ENCODE measurements at regions not wholly inside any gene's neighbourhood (a gene's known extent, or its start where the extent isn't known, plus 50 kb on each side); places are given as distances from the start of the nearest gene placed in this dataset.
A peak's percentile ranks its signal among the peaks of the same experiment; 100 is the strongest.

- Histone ChIP-seq H3K4me2 (ENCODE audit: low read length) (no peak overlapping the region), H3K27me3 (ENCODE audit: insufficient read depth, low read length) (no peaks in the 10 kb centered on the region), H3K4me3 (ENCODE audit: insufficient read depth, low read depth, low read length) (no peak overlapping the region), H3K79me2 (ENCODE audit: insufficient read depth, low read length) (no peaks in the 10 kb centered on the region), H3K9me3 (ENCODE audit: insufficient read depth, low read depth, low read length) (peaks cover 21% of the 10 kb centered on the region), H4K20me1 (ENCODE audit: insufficient read depth, low read length) (no peaks in the 10 kb centered on the region), H3K27ac (ENCODE audit: low read depth, low read length) (no peak overlapping the region), H3K36me3 (ENCODE audit: insufficient read depth, low read length) (no peaks in the 10 kb centered on the region), H2AFZ (ENCODE audit: low read depth, low read length) (no peak overlapping the region), H3K9ac (ENCODE audit: low read length) (no peak overlapping the region), H3K4me1 (ENCODE audit: insufficient read depth, low read length) (no peaks in the 10 kb centered on the region)
- FAIRE-seq, result no peak
- no peak for DNase-seq (ENCODE audit: low read depth)
- no peak for TF ChIP-seq EZH2 (IDR thresholded peaks at IDR 0.05; ENCODE audit: insufficient read depth, low read length)
- TF ChIP-seq CTCF (IDR thresholded peaks at IDR 0.05; ENCODE audit: insufficient read depth, low read depth, low read length), result no peak
- Mint-ChIP-seq H3K4me1 (ENCODE audit: low read depth, unreplicated experiment) (no peaks in the 10 kb centered on the region), H3K9me3 (ENCODE audit: unreplicated experiment) (no peaks in the 10 kb centered on the region), H3K27ac (ENCODE audit: unreplicated experiment) (no peak overlapping the region), H3K36me3 (ENCODE audit: low read depth, unreplicated experiment) (no peaks in the 10 kb centered on the region), H3K27me3 (ENCODE audit: low read depth, unreplicated experiment) (peaks cover 42% of the 10 kb centered on the region), H3K4me3 (ENCODE audit: unreplicated experiment) (no peak overlapping the region)
Measured at GRCh38 chr5:2260211-2261003, 377.7 kb upstream of the IRX4 start.

- no peak for DNase-seq (ENCODE audit: low read depth)
- no peak overlapping the region for H2AFZ ChIP-seq (ENCODE audit: low read depth, low read length)
- no peaks in the 10 kb centered on the region for H3K4me1 ChIP-seq (ENCODE audit: insufficient read depth, low read length)
- no peak for TF ChIP-seq CTCF (IDR thresholded peaks at IDR 0.05; ENCODE audit: insufficient read depth, low read depth, low read length)
- TF ChIP-seq EZH2 (IDR thresholded peaks at IDR 0.05; ENCODE audit: insufficient read depth, low read length), result no peak
- H3K9me3 ChIP-seq (ENCODE audit: insufficient read depth, low read depth, low read length), result peaks cover 21% of the 10 kb centered on the region
- no peaks in the 10 kb centered on the region for H4K20me1 ChIP-seq (ENCODE audit: insufficient read depth, low read length)
- no peak overlapping the region for H3K9ac ChIP-seq (ENCODE audit: low read length)
- no peak overlapping the region for H3K27ac ChIP-seq (ENCODE audit: low read depth, low read length)
- H3K27me3 ChIP-seq (ENCODE audit: insufficient read depth, low read length), result no peaks in the 10 kb centered on the region
- FAIRE-seq, result no peak
- H3K4me1 Mint-ChIP-seq (ENCODE audit: low read depth, unreplicated experiment), result no peaks in the 10 kb centered on the region
- H3K27me3 Mint-ChIP-seq (ENCODE audit: low read depth, unreplicated experiment), result peaks cover 42% of the 10 kb centered on the region
- H3K9me3 Mint-ChIP-seq (ENCODE audit: unreplicated experiment), result no peaks in the 10 kb centered on the region
- H3K36me3 ChIP-seq (ENCODE audit: insufficient read depth, low read length), result no peaks in the 10 kb centered on the region
- peak overlapping the region; percentile 15 for H3K27ac Mint-ChIP-seq (ENCODE audit: unreplicated experiment)
- H3K4me2 ChIP-seq (ENCODE audit: low read length), result no peak overlapping the region
- no peak overlapping the region for H3K4me3 ChIP-seq (ENCODE audit: insufficient read depth, low read depth, low read length)
- no peak overlapping the region for H3K4me3 Mint-ChIP-seq (ENCODE audit: unreplicated experiment)
- no peaks in the 10 kb centered on the region for H3K79me2 ChIP-seq (ENCODE audit: insufficient read depth, low read length)
- no peaks in the 10 kb centered on the region for H3K36me3 Mint-ChIP-seq (ENCODE audit: low read depth, unreplicated experiment)
Measured at GRCh38 chr5:2259494-2260107, 376.9 kb upstream of the IRX4 start.

GRCh38 chr5:2258861-2259260, 376.1 kb upstream of the IRX4 start:
- Histone ChIP-seq H2AFZ (ENCODE audit: low read depth, low read length) (no peak overlapping the region), H3K9me3 (ENCODE audit: insufficient read depth, low read depth, low read length) (peaks cover 21% of the 10 kb centered on the region), H3K4me1 (ENCODE audit: insufficient read depth, low read length) (no peaks in the 10 kb centered on the region), H3K4me3 (ENCODE audit: insufficient read depth, low read depth, low read length) (no peak overlapping the region), H3K4me2 (ENCODE audit: low read length) (no peak overlapping the region), H3K9ac (ENCODE audit: low read length) (no peak overlapping the region), H4K20me1 (ENCODE audit: insufficient read depth, low read length) (no peaks in the 10 kb centered on the region), H3K79me2 (ENCODE audit: insufficient read depth, low read length) (no peaks in the 10 kb centered on the region), H3K27me3 (ENCODE audit: insufficient read depth, low read length) (no peaks in the 10 kb centered on the region), H3K36me3 (ENCODE audit: insufficient read depth, low read length) (no peaks in the 10 kb centered on the region), H3K27ac (ENCODE audit: low read depth, low read length) (no peak overlapping the region)
- Mint-ChIP-seq H3K36me3 (ENCODE audit: low read depth, unreplicated experiment) (no peaks in the 10 kb centered on the region), H3K9me3 (ENCODE audit: unreplicated experiment) (no peaks in the 10 kb centered on the region), H3K4me3 (ENCODE audit: unreplicated experiment) (no peak overlapping the region), H3K27me3 (ENCODE audit: low read depth, unreplicated experiment) (peaks cover 40% of the 10 kb centered on the region), H3K4me1 (ENCODE audit: low read depth, unreplicated experiment) (no peaks in the 10 kb centered on the region), H3K27ac (ENCODE audit: unreplicated experiment) (no peak overlapping the region)
- DNase-seq (ENCODE audit: low read depth) (no peak), FAIRE-seq (no peak)
- no peak for TF ChIP-seq EZH2 (IDR thresholded peaks at IDR 0.05; ENCODE audit: insufficient read depth, low read length)
- no peak for TF ChIP-seq CTCF (IDR thresholded peaks at IDR 0.05; ENCODE audit: insufficient read depth, low read depth, low read length)

All from astrocyte (in vitro differentiated cells and primary cell).